ENCODE measurements at regions not wholly inside any gene's neighbourhood (a gene's known extent, or its start where the extent isn't known, plus 50 kb on each side); places are given as distances from the start of the nearest gene placed in this dataset.

DNA sequence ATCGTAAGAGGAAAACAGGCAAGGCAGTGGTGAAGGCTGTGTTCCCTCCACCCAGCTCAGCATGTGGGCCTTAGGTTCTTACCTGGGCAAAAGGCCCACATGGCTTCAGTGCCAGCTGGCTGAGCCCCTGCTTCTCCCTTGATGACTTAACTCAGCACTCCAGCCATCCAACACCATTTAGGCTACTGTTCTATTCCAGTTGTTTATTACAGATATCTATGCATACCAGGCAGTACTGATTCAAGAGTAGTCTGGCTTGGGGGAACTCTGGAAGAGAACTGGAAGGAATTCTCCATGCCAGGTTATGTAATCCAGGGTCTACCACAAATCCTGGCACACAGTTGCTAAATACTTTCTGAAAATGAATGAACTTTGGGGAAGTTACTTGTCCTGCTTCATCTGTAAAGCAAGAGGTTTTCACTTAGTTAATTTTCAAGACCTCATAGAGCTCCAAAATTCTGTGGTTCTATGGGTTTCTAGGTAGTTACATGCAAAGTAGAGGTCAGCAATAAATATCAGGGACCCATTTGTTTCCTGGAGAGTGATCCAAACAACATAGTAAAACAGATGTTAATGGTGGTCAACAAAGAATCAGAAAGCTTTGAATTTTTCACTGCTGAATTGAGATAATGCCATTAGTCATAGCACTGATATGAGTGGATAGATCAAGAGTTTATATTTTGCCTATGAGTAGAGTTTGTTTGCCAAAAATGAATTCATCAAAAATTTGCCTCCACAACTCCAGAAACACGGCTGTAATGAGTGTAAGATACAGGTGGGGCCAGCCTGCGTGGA, 88.2 kb upstream of the OSMR start:
- no peaks in the 10 kb centered on the region for H3K9me3 ChIP-seq
- no peaks in the 10 kb centered on the region for H3K27me3 ChIP-seq
- DNase-seq (no peak), ATAC-seq (no peak)
- H3K36me3 ChIP-seq: no peaks in the 10 kb centered on the region
- H3K4me3 ChIP-seq: no peak overlapping the region
- no peak overlapping the region for H3K27ac ChIP-seq
- intact Hi-C loops (cut with DNase I): no loop called here
- 43% methylated on average over 1 of the region's 3 CpGs for WGBS (ENCODE audit: insufficient coverage, low coverage, low lambda C conversion rate, missing lambda C conversion rate)
- TF ChIP-seq CTCF (IDR thresholded peaks at IDR 0.05) (no peak), POLR2A (IDR thresholded peaks at IDR 0.05) (no peak)
- H3K4me1 ChIP-seq: no peaks in the 10 kb centered on the region

DNA sequence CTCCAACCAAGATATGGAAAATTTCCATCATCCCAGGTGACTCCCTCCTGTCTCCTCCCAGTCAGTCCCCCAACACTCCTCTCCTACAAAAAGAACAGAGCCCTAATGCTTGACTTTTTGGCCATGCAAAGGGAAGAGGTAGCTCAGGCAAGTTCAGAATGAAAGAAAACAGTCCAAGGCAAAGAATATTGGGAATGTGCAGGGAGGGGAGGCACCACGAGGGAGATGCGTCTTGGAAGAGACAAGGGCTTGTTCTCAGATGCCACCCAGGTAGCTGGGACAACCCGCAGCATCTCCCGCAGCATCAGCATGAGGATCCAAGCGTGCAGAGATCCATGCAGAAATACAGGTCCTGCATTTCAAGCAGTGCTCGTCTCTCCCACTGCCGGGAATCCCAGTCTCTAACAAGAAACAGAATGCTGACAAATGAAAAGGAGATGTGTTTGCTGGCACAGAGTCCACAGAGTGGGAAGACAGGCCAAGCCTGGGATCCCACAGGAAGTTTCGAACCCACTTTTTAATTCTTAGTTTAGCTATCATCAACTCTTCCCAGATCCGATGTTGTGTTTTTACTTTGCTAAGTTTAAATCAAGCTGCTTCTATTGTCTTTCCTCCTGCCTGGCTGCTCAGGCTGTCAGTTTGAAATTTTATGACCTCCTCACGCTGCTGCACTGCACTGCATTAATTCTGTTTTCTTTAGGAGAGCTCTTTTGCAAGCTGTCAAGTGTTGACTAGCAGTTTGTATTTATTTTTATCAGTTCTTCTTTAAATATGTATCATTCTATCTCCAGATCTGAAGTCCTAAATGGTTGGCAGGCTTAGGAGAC, 86.8 kb upstream of the OSMR start:
- intact Hi-C loops (cut with DNase I): no loop called here
- no peaks in the 10 kb centered on the region for H3K4me1 ChIP-seq
- no peak for TF ChIP-seq CTCF (IDR thresholded peaks at IDR 0.05)
- no peak overlapping the region for H3K27ac ChIP-seq
- DNase-seq (no peak), ATAC-seq (peak in 1 of 4 donors; percentile 18)
- H3K4me3 ChIP-seq: no peak overlapping the region
- H3K9me3 ChIP-seq: no peaks in the 10 kb centered on the region
- H3K36me3 ChIP-seq: no peaks in the 10 kb centered on the region
- H3K27me3 ChIP-seq: no peaks in the 10 kb centered on the region
- 40% methylated on average over 8 of the region's 10 CpGs for WGBS (ENCODE audit: insufficient coverage, low coverage, low lambda C conversion rate, missing lambda C conversion rate)

DNA sequence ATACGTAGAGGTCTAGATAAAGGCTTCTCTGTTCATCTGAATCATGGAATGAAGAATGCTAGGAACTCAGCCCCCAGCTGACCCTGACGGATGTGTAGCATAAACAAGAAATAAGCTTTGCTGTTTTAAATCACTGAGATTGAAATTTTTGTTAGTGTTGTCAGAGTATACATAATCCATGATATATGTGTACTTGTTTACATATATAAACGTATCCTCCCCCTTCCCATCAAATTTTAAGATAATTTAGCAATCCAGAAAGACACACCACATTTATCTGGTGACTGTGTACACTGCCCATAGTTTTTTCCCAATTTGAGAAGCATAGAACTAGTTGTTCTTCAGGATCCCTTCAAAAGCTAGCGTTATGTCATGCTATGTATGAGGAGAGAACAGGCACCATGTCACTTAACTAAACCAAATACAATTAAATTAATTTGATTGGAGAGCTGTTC, 80.8 kb upstream of the OSMR start:
- Histone ChIP-seq H3K4me1 (no peaks in the 10 kb centered on the region), H3K4me3 (no peak overlapping the region), H3K36me3 (no peaks in the 10 kb centered on the region), H3K27ac (no peak overlapping the region), H3K9me3 (no peaks in the 10 kb centered on the region), H3K27me3 (no peaks in the 10 kb centered on the region)
- WGBS (ENCODE audit: insufficient coverage, low coverage, low lambda C conversion rate, missing lambda C conversion rate): 56% methylated on average over 4 of the region's 4 CpGs
- DNase-seq (no peak), ATAC-seq (no peak)
- intact Hi-C loops (cut with DNase I): no loop called here
- TF ChIP-seq CTCF (IDR thresholded peaks at IDR 0.05) (no peak), POLR2A (IDR thresholded peaks at IDR 0.05) (no peak)

DNA sequence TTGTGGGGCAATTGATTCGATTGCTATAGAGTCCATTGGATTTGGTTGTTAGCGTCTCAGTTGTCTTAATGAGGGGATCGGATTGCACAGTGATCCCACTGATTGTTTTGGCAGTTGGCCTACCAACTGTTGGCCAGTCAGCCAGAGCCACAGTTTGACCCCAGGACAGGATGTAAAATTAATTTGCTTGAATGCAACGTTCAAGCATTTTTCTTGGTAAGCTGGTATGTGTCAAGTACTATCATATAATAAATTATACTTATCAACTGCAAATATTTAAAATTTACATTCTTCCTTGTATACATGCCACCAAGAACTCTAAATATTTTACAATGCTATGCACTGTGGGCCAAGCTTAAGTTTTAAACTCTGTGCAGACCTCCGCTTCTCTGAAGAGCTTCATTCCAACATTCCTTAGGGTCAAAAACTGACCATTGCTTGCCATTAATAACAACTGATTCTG, 80.4 kb upstream of the OSMR start:
- Histone ChIP-seq H3K27me3 (no peaks in the 10 kb centered on the region), H3K36me3 (no peaks in the 10 kb centered on the region), H3K4me3 (no peak overlapping the region), H3K9me3 (no peaks in the 10 kb centered on the region), H3K4me1 (no peaks in the 10 kb centered on the region), H3K27ac (no peak overlapping the region)
- WGBS (ENCODE audit: insufficient coverage, low coverage, low lambda C conversion rate, missing lambda C conversion rate): 60% methylated on average over 5 of the region's 5 CpGs
- intact Hi-C loops (cut with DNase I): no loop called here
- ATAC-seq (no peak), DNase-seq (no peak)
- TF ChIP-seq CTCF (IDR thresholded peaks at IDR 0.05): no peak
- no peak for TF ChIP-seq POLR2A (IDR thresholded peaks at IDR 0.05)

All from right lobe of liver (tissue), 6 donors.